GM21619 (cell line): ENCODE measurements at regions not wholly inside any gene's neighbourhood (a gene's known extent, or its start where the extent isn't known, plus 50 kb on each side); places are given as distances from the start of the nearest gene placed in this dataset.
"Not testable (repeated sequence)": the region's sequence is repeated elsewhere in the genome, so short reads cannot be mapped to it uniquely, and the experiment has no call there.

Experiments used
- ATAC-seq: cut with Tn5 transposase; IDR thresholded peaks from one replicate; pipeline ENCODE4 v1.9.1; 2021; ENCODE audit not compliant: unreplicated experiment

DNA sequence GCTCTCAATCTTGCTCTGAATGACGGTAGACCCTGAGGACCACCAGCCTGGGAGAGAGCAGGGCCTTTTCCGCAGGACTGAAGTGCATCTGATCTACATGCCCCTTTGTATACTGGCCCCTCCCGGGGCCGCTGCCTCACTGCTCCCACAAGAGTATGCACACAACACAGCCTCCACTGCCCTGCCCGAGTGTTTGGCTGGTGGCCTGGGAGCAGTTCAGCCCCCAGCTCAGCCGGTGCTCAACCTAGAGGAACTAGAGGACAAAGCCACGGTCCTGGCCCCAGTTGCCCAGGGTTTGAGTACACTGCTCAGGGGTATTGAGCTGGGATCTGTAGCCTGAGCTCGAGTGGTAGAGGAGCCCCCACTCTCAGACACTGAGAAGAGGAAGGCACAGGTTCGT, 118.9 kb upstream of the CAB39 start:
- no peak for ATAC-seq

DNA sequence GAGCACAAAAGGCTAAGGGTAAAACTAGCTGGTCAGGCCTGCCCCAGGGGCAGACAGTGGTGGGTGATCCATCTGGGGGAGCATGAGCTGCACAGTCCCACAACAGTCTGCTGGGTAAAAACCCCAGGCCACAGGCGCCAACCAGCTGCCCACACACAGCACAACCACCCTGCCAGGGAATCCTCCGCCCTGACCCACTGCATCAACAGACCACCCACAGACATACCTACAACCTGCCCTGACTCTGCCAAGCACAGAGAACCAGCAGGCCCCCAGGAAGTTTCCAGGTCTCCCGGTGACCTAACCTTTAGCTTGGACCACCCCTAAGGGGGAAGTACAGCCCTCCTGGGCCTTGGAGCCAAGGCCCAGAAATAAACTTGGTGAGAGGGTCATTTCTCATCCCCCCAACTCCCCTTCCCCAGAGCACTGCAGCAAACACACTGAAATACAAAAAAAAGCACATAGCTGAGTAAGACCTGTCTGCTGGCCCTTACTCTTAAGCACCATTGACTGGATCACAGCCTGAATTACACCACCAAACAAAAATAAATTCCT, 118.3 kb upstream of the CAB39 start:
- ATAC-seq, result no peak

DNA sequence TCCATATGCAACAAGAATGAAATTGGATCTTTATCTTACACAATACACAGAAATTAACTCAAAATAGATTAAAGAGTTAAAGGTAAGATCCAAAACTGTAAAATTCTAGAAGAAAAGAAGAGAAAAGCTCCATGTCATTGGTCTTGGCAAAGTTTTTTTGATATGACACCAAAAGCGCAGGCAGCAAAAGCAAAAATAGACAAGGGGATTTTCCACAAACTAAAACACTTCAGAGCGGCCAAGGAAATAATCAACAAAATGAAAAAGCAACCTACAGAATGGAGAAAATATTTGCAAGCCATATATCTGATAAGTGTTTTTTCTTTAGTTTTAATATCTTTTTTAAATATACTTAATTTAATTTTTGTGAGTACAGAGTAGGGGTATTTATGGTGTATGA, 112.8 kb upstream of the CAB39 start:
- no peak for ATAC-seq

DNA sequence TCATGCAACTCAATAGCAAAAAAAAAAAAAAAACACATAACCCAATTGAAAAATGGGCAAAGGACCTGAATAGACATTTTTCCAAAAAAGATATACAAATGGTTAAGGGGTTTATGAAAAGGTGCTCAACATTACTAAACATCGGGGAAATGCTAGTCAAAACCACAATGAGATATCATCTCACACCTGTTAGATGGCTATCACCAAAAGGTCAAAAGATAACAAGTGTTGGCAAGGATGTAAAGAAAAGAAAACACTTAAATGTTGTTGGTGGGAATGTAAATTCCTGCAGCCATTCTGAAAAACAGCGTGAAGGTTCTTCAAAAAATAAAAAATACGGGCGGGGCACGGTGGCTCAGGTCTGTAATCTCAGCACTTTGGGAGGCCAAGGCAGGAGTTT, 112.4 kb upstream of the CAB39 start:
- no peak for ATAC-seq

DNA sequence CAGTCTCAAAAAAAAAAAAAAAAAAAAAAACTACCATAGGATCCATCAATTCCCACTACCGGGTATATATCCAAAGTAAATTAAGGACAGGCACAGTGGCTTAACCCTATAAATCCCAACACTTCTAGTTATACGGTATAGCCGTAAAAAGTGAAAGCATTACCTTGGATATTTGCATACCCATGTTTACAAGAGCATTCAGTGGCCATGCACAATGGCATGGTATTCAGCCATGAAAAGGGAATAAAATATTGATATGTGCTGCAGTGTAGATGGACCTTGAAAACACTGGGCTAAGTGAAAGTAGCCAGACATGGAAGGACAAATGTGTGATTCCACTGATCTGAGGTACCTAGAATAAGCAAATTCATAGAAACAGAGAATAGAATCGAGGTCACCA, 111.8 kb upstream of the CAB39 start:
- no peak for ATAC-seq

DNA sequence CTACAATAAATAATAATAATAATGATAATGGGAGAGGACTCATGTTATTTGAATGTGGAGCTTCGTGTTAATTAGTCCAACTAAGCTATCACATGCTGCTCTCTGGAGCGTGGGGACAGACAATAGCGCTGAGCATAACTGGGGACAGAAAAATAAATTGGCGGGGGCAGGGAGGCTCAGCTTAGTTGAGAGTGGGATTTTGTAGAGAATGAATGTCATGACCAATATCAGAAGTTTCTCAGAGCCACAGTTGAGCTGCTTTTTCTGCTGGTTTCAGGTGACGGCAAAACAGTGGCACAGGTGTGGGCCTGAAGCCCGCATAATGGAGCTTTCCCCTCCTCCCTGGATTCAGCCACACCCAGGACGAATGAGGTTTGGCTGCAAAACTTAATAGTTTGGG, 111.1 kb upstream of the CAB39 start:
- ATAC-seq, result peak; percentile 61

DNA sequence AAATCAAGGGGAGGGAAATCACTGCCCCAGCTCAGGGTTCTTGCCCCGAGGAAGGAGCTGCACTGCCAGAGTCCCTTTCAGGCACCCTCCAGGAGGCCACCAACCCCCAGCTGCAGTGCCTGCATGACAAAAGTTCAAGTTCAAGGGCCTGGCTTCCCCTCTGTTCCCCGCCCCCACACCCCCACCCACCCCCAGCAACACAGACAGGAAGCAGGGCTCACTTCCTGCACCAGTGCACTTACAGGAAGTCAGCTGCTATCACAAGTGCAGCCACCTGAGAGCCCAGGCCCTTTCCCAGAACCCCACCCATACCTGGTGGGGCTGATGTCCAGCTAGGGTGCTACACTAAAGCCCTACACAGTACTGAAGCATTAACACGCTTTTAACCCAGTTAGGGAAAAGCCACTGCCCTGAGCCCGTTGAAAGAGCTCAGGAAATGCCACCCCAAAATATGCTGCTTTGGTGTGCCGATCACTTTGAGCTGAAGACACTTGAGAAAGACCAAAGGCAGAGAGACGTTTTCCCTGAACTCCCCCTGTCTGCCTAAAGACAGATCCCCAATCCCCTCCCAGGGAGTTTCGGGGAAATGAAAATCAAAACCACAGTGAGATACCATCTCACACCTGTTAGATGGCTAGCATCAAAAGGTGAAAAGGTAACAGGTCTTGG, 109.9 kb upstream of the CAB39 start:
- ATAC-seq, result peak; percentile 66

DNA sequence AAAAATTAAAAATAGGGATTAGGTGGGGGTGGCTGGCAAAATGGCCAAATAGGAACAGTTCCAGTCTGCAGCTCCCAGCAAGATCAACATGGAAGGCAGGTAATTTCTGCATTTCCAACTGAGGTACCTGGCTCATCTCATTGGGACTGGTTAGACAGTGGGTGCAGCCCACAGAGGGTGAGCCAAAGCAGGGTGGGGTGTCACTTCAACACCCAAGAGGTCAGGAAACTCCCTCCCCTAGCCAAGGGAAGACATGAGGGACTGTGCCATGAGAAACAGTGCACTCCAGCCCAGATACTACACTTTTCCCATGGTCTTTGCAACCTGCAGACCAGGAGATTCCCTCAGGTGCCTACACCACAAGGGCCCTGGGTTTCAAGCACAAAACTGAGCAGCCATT, 109.3 kb upstream of the CAB39 start:
- ATAC-seq, result not testable (repeated sequence)

DNA sequence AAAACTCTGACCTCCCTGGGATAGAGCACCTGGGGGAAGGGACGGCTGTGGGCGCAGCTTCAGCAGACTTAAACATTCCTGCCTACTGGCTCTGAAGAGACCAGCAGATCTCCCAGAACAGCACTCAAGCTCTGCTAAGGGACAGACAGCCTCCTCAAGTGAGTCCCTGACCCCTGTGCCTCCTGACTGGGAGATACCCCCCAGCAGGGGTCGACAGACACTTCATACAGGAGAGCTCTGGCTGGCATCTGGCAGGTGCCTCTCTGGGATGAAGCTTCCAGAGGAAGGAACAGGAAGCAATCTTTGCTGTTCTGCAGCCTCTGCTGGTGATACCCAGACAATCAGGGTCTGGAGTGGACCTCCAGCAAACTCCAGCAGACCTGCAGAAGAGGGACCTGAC, 108.5 kb upstream of the CAB39 start:
- not testable (repeated sequence) for ATAC-seq

DNA sequence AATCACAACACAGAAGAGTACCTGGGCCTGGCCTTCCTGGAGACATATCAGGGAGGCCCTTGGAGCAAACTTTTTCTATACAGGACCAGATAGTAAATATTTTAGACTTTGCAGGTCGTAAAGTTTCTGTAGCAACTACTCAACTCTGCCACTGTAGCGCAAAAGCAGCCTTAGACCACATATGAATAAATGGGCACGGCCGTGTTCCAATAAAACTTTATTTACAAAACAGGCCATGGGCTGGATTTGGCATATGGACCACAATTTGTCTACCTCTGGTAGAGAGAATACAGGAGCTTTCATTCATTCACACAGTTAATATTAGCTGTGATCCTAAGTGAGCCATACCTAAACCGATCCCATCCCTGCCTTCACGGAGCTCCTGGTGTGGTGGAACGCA, 98.6 kb upstream of the CAB39 start:
- no peak for ATAC-seq

DNA sequence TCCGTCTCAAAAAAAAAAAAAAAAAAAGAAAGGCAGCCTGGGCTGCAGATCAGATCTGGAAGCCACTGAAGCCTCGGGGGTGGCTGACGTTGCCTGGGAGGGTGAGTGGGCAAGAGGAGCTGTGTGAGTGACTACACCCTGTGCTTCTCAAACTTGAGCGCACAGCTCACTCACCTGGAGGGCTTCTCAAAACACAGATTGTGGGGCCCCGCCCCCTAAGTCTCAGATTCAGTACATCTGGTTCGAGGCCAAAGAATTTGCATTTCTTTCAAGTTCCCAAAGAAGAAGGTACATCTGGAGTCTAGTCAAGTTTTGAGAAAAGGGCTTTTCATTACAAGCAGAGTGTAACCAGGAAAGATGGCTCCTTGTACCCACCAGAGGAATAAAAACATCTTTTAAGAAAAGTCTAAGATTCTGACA, 97.7 kb upstream of the CAB39 start:
- peak; percentile 82 for ATAC-seq

DNA sequence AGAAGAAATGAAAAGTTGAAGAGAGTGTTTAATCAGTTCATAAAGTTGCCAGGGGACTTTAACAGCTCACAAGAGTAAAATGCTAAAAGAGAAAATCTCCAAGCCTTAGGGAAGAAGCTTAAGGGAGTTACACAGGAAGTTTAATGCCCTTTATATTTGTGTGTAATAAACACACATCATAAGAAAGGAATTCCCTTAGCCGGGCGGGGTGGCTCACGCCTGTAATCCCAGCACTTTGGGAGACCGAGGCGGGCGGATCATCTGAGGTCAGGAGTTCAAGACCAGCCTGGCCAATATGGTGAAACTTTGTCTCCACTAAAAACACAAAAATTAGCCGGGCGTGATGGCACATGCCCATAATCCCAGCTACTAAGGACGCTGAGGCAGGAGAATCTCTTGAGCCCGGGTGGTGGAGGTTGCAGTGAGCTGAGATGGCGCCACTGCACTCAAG, 95.4 kb upstream of the CAB39 start:
- ATAC-seq, result not testable (repeated sequence)

DNA sequence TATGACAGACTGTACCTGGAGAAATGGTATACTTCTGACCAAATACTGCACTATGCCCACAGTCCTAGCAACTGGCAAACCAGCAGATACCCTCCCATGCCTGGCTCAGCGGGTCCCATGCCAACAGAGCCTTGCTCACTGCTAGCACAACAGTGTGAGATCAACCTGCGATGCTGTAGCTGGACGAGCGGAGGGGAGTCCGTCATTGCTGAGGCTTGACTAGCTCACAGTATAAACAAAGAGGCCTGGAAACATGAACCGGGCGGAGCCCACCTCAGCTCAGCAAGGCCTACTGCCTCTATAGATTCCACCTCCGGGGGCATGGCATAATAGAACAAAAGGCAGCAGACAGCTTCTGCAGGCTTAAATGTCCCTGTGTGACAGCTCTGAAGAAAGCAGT, 93.2 kb upstream of the CAB39 start:
- no peak for ATAC-seq

DNA sequence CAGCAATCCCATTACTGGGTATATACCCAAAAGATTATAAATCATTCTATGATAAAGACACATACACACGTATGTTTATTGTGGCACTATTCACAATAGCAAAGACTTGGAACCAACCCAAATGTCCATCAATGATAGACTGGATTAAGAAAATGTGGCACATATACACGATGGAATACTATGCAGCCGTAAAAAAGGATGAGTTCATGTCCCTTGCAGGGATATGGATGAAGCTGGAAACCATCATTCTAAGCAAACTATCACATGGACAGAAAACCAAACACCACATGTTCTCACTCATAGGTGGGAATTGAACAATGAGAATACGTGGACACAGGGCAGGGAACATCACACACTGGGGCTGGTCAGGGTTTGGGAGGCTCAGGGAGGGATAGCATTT, 87.4 kb upstream of the CAB39 start:
- ATAC-seq, result not testable (repeated sequence)

DNA sequence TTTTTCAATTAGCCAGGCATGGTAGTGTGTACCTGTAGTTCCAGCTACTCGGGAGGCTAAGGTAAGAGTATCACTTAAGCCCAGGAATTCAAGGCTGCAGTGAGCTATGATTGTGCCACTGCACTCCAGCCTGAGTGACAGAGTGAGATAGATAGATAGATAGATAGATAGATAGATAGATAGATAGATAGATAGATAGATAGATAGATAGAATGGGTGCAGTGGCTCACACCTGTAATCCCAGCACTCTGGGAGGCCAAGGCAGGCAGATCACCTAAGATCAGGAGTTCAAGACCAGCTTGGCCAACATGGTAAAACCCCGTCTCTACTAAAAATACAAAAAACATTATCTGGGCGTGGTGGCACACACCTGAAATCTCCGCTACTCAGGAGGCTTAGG, 85.6 kb upstream of the CAB39 start:
- ATAC-seq, result not testable (repeated sequence)

DNA sequence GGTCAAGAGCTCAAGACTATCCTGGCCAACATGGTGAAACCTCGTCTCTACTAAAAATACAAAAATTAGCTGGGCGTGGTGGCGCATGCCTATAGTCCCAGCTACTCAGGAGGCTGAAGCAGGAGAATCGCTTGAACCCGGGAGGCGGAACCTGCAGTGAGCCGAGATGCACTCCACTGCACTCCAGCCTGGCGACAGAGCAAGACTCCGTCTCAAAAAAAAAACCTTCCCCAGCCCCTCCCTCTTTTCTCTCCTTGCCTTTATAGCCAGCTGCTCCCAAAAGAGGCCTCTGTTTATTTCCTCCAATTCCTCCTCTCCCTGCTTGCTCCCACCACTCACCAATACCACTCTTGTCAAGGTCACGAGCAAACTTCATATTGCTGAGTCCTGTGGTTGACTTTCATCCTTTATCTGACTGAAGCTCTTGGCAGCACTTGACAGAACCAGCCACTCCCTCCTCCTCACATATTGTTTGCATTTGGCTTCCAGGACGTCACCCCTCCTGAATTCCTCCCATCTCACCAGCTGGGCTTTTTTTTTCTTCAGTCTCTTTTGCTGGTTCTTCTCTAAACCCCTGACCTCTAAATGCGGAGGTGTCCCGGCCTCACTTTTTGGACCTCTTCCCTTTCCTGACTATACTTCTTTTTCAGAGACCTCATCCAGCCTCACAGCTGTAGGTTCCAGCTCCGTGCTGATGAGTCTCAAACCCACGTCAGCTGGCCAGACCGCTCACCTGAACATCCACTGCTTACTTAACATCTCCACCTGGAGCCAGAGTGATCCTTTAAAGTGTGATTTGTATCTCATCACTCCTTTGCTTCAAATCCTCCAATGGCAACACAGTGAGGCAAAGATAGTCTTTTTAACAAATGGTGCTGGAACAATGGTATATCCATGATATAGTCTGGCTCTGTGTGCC, 84.6 kb upstream of the CAB39 start:
- no peak for ATAC-seq

DNA sequence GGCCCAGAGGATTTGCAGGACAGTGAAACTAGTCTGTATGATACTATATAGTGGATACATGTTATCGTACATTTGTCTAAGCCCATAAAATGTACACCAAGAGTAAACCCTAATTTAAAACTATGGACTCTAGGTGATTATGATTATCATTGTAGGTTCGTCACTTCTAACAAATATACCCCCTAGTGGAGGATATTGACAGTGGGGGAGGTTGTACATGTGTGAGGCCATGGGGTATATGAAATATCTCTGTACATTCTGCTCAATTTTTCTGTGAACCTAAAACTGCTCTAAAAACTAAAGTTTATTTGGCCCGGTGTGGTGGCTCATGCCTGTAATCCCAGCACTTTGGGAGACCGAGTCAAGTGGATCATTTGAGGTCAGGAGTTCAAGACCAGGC, 81.2 kb upstream of the CAB39 start:
- no peak for ATAC-seq

DNA sequence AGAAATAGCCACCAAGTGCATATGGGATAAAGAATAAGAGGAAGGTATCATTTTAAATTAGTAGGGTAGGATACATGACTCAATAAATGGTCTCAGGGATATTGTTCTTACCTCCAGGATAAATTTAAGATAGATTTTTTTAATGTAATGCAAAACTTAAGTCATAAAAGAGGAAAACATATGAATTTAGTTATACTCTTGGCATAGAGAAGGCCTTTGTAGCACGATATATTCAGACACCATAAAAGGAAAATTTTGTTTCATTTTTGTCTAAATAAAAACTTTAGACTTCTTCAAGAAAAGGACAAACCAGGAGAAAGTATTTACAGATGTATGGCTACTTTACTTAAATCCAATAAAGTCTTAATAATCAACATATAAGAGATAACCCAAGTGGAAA, 78.5 kb upstream of the CAB39 start:
- ATAC-seq, result no peak

DNA sequence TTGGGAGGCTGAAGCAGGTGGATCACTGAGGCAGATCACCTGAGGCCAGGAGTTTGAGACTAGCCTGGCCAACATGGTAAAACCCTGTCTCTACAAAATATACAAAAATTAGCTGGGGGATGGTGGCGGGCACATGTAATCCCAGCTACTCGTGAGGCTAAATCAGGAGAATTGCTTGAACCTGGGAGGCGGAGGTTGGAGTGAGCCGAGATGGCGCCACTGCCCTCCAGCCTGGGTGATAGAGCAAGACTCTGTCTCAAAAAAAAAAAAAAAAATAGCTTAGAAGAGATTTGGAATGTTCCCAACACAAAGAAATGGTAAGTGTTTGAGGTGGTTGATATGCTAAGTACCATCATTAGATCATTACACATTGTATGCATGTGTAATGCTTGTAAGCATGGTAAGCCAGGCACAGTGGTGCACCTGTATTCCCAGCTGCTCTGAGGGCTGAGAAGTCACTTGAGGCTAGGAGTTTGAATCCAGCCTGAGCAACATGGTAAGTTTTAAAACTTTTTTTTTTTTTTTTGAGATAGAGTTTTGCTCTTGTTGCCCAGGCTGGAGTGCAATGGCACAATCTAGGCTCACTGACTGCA, 77.8 kb upstream of the CAB39 start:
- not testable (repeated sequence) for ATAC-seq

DNA sequence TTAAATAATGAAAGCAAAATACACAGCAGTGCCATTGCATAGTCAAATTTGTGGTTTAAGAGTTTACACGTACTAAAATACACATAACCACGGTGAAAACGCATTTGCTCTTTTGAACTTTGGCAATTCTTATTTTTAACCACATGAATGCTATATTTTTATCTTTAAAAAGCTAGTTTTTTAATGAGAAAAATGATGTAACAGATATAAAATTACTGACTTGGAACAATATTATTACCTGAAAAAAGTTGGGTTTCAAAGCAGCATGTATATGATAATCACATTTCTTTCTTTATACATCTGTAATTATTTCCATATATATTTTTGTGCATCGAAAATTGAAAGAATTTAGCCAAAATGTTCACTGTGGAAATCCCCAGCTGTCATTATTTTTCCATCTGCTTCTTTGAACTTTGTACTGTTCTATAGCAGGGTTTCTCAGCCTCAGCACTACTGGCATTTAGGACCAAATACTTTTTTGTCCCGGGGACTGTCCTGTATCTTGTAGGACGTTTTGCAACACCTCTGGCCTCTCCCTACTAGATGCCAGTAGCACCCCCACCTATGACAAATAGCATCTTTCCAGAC, 75.9 kb upstream of the CAB39 start:
- no peak for ATAC-seq

DNA sequence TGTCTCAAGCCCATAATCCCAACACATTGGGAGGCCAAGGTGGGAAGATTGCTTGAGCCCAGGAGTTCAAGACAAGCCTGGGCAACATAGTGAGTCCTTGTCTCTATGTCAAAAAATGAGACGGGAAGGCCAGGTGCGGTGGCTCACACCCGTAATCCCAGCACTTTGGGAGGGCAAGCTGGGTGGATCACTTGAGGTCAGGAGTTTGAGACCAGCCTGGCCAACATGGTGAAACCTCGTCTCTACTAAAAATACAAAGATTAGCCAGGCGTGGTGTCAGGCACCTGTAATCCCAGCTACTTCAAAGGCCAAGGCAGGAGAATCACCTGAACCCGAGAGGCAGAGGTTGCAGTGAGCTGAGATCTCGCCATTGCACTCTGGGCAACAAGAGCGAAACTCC, 75.2 kb upstream of the CAB39 start:
- ATAC-seq, result not testable (repeated sequence)
